ENCODE measurements at regions not wholly inside any gene's neighbourhood (a gene's known extent, or its start where the extent isn't known, plus 50 kb on each side); places are given as distances from the start of the nearest gene placed in this dataset.
"Not testable (repeated sequence)": the region's sequence is repeated elsewhere in the genome, so short reads cannot be mapped to it uniquely, and the experiment has no call there.

DNA sequence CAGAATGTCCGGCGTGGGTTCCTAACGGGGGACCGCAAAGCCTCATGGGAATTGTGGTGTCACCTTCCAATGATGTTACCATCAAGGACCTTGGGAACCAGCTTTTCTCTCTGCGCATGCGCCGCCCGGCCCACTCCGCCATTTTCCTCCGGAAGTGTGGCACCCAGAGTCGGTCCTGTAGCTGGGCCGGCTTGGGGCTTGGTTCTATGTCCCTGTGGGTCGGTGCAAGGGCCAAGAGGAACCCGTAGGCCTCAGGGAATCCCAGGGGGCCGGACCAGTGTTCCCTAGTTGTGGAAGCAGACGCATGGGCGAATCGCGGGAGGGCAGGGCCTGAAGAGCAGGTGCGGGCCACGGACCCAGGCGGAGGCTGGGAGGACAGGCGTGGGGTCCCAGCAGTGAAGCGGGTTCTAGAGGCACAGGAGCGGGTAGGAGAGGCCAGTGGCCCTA lies 1762.4 kb upstream of the TPTE start:
- TF ChIP-seq, protein P1, sequence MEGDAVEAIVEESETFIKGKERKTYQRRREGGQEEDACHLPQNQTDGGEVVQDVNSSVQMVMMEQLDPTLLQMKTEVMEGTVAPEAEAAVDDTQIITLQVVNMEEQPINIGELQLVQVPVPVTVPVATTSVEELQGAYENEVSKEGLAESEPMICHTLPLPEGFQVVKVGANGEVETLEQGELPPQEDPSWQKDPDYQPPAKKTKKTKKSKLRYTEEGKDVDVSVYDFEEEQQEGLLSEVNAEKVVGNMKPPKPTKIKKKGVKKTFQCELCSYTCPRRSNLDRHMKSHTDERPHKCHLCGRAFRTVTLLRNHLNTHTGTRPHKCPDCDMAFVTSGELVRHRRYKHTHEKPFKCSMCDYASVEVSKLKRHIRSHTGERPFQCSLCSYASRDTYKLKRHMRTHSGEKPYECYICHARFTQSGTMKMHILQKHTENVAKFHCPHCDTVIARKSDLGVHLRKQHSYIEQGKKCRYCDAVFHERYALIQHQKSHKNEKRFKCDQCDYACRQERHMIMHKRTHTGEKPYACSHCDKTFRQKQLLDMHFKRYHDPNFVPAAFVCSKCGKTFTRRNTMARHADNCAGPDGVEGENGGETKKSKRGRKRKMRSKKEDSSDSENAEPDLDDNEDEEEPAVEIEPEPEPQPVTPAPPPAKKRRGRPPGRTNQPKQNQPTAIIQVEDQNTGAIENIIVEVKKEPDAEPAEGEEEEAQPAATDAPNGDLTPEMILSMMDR (IDR thresholded peaks at IDR 0.05): not testable (repeated sequence)
- TF ChIP-seq POLR2AphosphoS5, POLR2A (IDR thresholded peaks at IDR 0.05): not testable (repeated sequence)

All from gastroesophageal sphincter (tissue), 3 donors.